OCI-LY7 (cell line): ENCODE measurements at regions not wholly inside any gene's neighbourhood (a gene's known extent, or its start where the extent isn't known, plus 50 kb on each side); places are given as distances from the start of the nearest gene placed in this dataset.

Experiments
- CTCF ChIP-seq: fragments of 200-600 bp; sonication (generic); conservative IDR thresholded peaks from 2 replicates; pipeline ENCODE4 v1.5.1; 2014; ENCODE audit warnings: mild to moderate bottlenecking, antibody characterized with exemption, low read length, moderate library complexity, mixed read lengths
- EZH2phosphoT487 ChIP-seq: fragments of 200-600 bp; sonication (generic); IDR thresholded peaks from 2 replicates; pipeline ENCODE4 v1.6.1; 2018; ENCODE audit warnings: low read depth, borderline replicate concordance, mild to moderate bottlenecking, mixed run types, antibody characterized with exemption, low read length, moderate library complexity, mixed read lengths

- TF ChIP-seq CTCF (no peak), EZH2phosphoT487 (no peak)
These were observed 455.4 kb downstream of the FOXG1 start for GRCh38 chr14:29222006-29222405.
